ENCODE measurements at regions not wholly inside any gene's neighbourhood (a gene's known extent, or its start where the extent isn't known, plus 50 kb on each side); places are given as distances from the start of the nearest gene placed in this dataset.

DNA sequence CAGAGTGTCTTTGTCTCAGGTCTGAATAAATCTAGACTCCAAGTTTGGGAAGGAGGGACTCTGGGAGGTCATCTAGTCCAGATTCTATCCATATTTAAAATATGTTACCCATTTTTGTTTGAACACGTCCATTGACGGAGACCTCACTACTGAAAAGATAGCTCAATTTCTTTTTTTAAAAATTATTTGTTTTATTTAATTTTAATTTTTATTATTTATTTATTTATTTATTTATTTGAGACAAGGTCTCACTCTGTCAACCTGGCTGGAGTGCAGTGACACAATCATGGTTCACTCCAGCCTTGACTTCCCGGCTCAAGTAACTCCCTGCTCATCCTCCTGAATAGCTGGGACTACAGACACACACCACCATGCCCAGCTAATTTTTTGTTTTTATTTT, 89.5 kb upstream of the SNX19 start:
- POLR2A ChIA-PET, result no interaction called here
- no peak overlapping the region for H3K4me3 ChIP-seq (ENCODE audit: low read depth, low read length)
- no peak overlapping the region for H3K27ac ChIP-seq (ENCODE audit: low read depth, low read length)
- H3K27me3 ChIP-seq (ENCODE audit: control insufficient read depth, insufficient read depth, low read length), result no peaks in the 10 kb centered on the region
- H3K9me3 ChIP-seq (ENCODE audit: control insufficient read depth, insufficient read depth, low read length), result no peaks in the 10 kb centered on the region
- TF ChIP-seq, protein P1, sequence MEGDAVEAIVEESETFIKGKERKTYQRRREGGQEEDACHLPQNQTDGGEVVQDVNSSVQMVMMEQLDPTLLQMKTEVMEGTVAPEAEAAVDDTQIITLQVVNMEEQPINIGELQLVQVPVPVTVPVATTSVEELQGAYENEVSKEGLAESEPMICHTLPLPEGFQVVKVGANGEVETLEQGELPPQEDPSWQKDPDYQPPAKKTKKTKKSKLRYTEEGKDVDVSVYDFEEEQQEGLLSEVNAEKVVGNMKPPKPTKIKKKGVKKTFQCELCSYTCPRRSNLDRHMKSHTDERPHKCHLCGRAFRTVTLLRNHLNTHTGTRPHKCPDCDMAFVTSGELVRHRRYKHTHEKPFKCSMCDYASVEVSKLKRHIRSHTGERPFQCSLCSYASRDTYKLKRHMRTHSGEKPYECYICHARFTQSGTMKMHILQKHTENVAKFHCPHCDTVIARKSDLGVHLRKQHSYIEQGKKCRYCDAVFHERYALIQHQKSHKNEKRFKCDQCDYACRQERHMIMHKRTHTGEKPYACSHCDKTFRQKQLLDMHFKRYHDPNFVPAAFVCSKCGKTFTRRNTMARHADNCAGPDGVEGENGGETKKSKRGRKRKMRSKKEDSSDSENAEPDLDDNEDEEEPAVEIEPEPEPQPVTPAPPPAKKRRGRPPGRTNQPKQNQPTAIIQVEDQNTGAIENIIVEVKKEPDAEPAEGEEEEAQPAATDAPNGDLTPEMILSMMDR (IDR thresholded peaks at IDR 0.05; ENCODE audit: low read depth, low read length), result no peak
- CTCF ChIA-PET, result interaction anchor here (0.5 to 1.4 kb wide), 5 partner anchors 19 to 668 kb away, joined by 3 to 5 read pairs (median 4); partner anchors contain the start of gene SNX19
- no peak for DNase-seq (ENCODE audit: low read depth, low spot score)

DNA sequence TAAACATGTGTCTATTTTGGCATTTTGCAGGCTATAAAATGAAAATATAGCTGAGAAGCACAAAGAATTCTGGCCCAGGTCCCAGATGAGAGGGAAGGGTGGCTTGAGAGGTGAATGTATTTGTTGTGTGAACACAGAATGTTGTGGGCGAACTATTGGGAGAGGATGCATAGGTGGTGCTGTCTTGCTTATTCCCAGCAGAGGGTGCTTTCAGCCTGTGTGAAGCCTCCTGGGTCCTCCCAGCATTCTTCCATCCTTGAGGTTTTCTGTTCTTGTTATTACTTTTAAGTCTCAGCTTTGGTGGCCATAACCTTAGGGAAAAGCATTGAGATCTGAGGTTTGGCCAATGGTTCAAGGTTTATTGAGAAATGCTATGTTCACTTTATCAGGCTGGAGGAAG, 108.7 kb upstream of the SNX19 start:
- Histone ChIP-seq H3K9me3 (ENCODE audit: control insufficient read depth, insufficient read depth, low read length) (no peaks in the 10 kb centered on the region), H3K27ac (ENCODE audit: low read depth, low read length) (no peak overlapping the region), H3K4me3 (ENCODE audit: low read depth, low read length) (no peak overlapping the region), H3K27me3 (ENCODE audit: control insufficient read depth, insufficient read depth, low read length) (no peaks in the 10 kb centered on the region)
- DNase-seq (ENCODE audit: low read depth, low spot score), result peak; percentile 29
- TF ChIP-seq, protein P1 (IDR thresholded peaks at IDR 0.05; ENCODE audit: low read depth, low read length), result peak; percentile 85
- ChIA-PET POLR2A (no interaction called here), CTCF (interaction anchor here (0.7 to 6.0 kb wide), 27 partner anchors 10 to 664 kb away, joined by 3 to 66 read pairs (median 4); no protein-coding TSS in a partner anchor)

DNA sequence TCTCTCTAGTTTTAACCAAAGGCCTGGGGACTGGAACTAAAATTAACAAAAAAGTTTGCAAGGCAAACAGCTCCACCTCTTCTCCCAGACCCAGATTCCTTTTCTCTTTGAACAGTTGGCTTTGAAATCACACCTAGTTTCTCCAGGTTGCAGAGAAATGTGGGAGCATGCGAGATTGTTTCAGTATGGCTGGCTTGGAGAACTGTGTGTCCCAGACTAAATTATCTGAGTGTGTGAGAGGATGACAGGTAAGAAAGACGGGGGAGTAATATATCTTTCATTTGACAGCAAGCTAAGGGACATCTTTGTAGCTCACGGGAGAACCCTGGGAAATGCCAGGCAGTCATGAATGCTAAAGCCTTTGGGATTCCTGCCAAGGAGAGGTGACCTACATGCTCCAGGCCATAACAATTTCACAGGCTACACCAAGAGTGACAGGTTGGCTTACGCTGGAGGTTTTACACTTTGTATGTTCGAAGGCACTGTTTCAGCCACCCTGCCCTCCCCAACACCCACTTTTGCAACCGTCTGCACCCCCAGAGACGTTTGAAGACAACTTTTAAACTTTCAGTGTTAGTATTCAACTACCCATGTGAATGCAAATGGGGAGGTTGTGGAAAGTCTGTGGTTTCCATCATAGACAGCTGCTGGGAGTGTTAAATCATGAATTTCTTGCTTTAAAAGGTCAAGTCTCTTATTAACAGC, 109.3 kb upstream of the SNX19 start:
- ChIA-PET POLR2A (no interaction called here), CTCF (interaction anchor here (0.7 to 6.0 kb wide), 28 partner anchors 9 to 663 kb away, joined by 3 to 66 read pairs (median 4); no protein-coding TSS in a partner anchor)
- Histone ChIP-seq H3K9me3 (ENCODE audit: control insufficient read depth, insufficient read depth, low read length) (no peaks in the 10 kb centered on the region), H3K27ac (ENCODE audit: low read depth, low read length) (no peak overlapping the region), H3K27me3 (ENCODE audit: control insufficient read depth, insufficient read depth, low read length) (no peaks in the 10 kb centered on the region), H3K4me3 (ENCODE audit: low read depth, low read length) (no peak overlapping the region)
- TF ChIP-seq, protein P1 (IDR thresholded peaks at IDR 0.05; ENCODE audit: low read depth, low read length), result no peak
- no peak for DNase-seq (ENCODE audit: low read depth, low spot score)

DNA sequence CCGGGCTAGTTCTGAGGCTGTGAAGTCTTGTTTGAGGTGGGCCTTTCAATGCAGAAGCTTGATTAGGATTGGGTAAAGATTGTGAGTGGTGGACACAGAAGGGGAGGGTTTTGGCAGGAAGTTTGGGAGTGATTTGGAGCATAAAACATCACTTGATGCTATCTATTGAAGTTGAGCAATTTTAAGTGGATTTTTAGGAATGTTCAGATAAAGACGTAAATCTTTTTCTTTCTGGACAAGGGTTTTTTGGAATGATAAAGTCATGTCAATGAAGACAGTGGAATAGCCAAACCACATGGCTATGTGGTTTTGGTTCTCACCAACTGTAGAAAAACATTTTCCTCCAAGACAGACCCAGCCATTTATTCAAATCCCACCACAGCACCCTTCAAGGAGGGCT, 111.2 kb upstream of the SNX19 start:
- TF ChIP-seq, protein P1 (IDR thresholded peaks at IDR 0.05; ENCODE audit: low read depth, low read length), result no peak
- ChIA-PET CTCF (interaction anchor here (3.7 to 6.0 kb wide), 3 partner anchors 12 to 647 kb away, joined by 25 to 66 read pairs (median 36); no protein-coding TSS in a partner anchor), POLR2A (no interaction called here)
- peaks cover 4% of the 10 kb centered on the region; the same call in 1 of the 2 replicates for H3K9me3 ChIP-seq (ENCODE audit: control insufficient read depth, insufficient read depth, low read length)
- H3K27ac ChIP-seq (ENCODE audit: low read depth, low read length), result no peak overlapping the region
- DNase-seq (ENCODE audit: low read depth, low spot score), result no peak
- no peak overlapping the region for H3K4me3 ChIP-seq (ENCODE audit: low read depth, low read length)
- no peaks in the 10 kb centered on the region for H3K27me3 ChIP-seq (ENCODE audit: control insufficient read depth, insufficient read depth, low read length)

DNA sequence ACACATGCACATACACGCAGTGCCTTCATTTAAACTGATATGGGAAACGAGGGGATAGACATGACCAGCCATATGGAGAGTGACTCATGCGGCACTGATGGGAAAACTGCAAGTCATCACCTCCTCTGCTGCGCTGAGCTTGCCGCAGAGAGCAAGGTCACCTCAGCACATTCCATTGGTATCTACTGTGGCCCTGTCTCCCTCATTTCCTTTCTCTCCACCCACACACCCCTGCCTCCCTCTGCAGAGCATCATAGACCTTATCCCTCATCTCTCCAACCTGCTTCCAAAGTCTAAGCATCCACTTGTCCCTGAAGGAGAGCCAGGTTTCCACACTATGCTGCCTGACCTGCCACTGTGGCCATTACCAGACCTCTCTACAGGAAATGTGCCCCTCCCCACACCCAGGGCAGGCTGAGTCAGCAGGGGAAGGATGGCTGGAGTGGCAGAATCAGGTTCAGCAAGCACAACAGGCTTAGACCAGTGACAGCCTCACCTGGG, 116.9 kb upstream of the SNX19 start:
- DNase-seq (ENCODE audit: low read depth, low spot score), result peak; percentile 88
- Histone ChIP-seq H3K9me3 (ENCODE audit: control insufficient read depth, insufficient read depth, low read length) (peaks cover 4% of the 10 kb centered on the region), H3K4me3 (ENCODE audit: low read depth, low read length) (no peak overlapping the region), H3K27ac (ENCODE audit: low read depth, low read length) (peak overlapping the region; percentile 82), H3K27me3 (ENCODE audit: control insufficient read depth, insufficient read depth, low read length) (no peaks in the 10 kb centered on the region)
- ChIA-PET POLR2A (interaction anchor here (1.6 kb wide), 2 partner anchors 33 to 117 kb away, joined by 4 to 6 read pairs; partner anchors contain the start of gene SNX19), CTCF (interaction anchor here (1.9 to 4.1 kb wide), 2 partner anchors 8 to 641 kb away, joined by 14 to 35 read pairs; no protein-coding TSS in a partner anchor)
- TF ChIP-seq, protein P1 (IDR thresholded peaks at IDR 0.05; ENCODE audit: low read depth, low read length), result no peak

Measured in AG04450 (cell line).